H1 (cell line): ENCODE measurements at regions not wholly inside any gene's neighbourhood (a gene's known extent, or its start where the extent isn't known, plus 50 kb on each side); places are given as distances from the start of the nearest gene placed in this dataset.

Experiments
- CTCF ChIA-PET: fragments of 300-600 bp; sonication (Branson Sonifier 250); formaldehyde crosslinking; loops from one replicate; lab custom pipeline; 2021; ENCODE audit not compliant: partially characterized antibody; lab: Charles Lee
- POLR2A ChIA-PET: fragments of 300-600 bp; sonication (Branson Sonifier 250); formaldehyde crosslinking; loops from one replicate; lab custom pipeline; 2021; ENCODE audit warnings: inconsistent platforms; ENCODE audit not compliant: partially characterized antibody; lab: Charles Lee
- DNase-seq, 2 experiments: peaks; one replicate each; pipeline versions ENCODE4 v3.0.0 to v3.0.0-alpha.2; 2010 to 2022; ENCODE audit warnings: low spot score in 2 of 2, low read depth in 1 of 2, mixed read lengths in 1 of 2
- FAIRE-seq: peaks from 2 replicates; lab custom pipeline; 2011; peaks lifted over from hg19 to GRCh38; lab: Jason Lieb, UNC
- H2AFZ ChIP-seq: 2 replicates; pipeline ENCODE4 v1.8.1; 2012; ENCODE audit warnings: low read length, inconsistent platforms
- H2AK5ac ChIP-seq: 2 replicates; pipeline ENCODE4 v1.6.1; 2013; ENCODE audit warnings: low read depth, low read length
- H2BK120ac ChIP-seq: replicated peaks from 2 replicates; pipeline ENCODE3; 2013; ENCODE audit warnings: low read depth, low read length, inconsistent platforms
- H2BK12ac ChIP-seq: 2 replicates; pipeline ENCODE4 v1.6.1; 2013; ENCODE audit warnings: low read depth, low read length
- H2BK15ac ChIP-seq: 2 replicates; pipeline ENCODE4 v1.6.1; 2013; ENCODE audit warnings: low read length
- H2BK20ac ChIP-seq: 2 replicates; pipeline ENCODE4 v1.6.1; 2013; ENCODE audit warnings: low read length
- H2BK5ac ChIP-seq: 2 replicates; pipeline ENCODE4 v1.6.1; 2013; ENCODE audit warnings: low read depth, low read length
- H3K14ac ChIP-seq: 2 replicates; pipeline ENCODE4 v1.6.1; 2013; ENCODE audit warnings: inconsistent platforms; ENCODE audit not compliant: insufficient read length
- H3K18ac ChIP-seq: 2 replicates; pipeline ENCODE4 v1.6.1; 2013; ENCODE audit warnings: low read length; ENCODE audit errors: extremely low read depth
- H3K23ac ChIP-seq: 2 replicates; pipeline ENCODE4 v1.6.1; 2013; ENCODE audit warnings: inconsistent platforms; ENCODE audit not compliant: insufficient read length
- H3K23me2 ChIP-seq: 2 replicates; pipeline ENCODE4 v1.6.1; 2013; ENCODE audit warnings: low read depth, low read length
- H3K27ac ChIP-seq: 2 replicates; pipeline ENCODE4 v1.6.1; 2011; ENCODE audit warnings: low read depth, low read length, inconsistent platforms
- H3K27me3 ChIP-seq, 4 experiments: replicated peaks in 1 of 4; 1 replicate in 1 of 4; 2 replicates in 3 of 4; pipeline versions ENCODE4 v1.6.1 to v1.8.1; 2011 to 2013; ENCODE audit warnings: low read length in 3 of 4, mild to moderate bottlenecking in 3 of 4, inconsistent platforms in 2 of 4, mixed read lengths in 2 of 4, moderate library complexity in 1 of 4; ENCODE audit not compliant: control insufficient read depth in 3 of 4, insufficient read depth in 3 of 4; ENCODE audit errors: extremely low read depth in 1 of 4
- H3K36me3 ChIP-seq, 4 experiments: 2 replicates each; pipeline versions ENCODE4 v1.6.1 to v1.8.1; 2011 to 2013; ENCODE audit warnings: mild to moderate bottlenecking in 4 of 4, low read length in 3 of 4, moderate library complexity in 2 of 4, control low read depth in 1 of 4, inconsistent platforms in 1 of 4; ENCODE audit not compliant: insufficient read depth in 4 of 4, control insufficient read depth in 2 of 4
- H3K4ac ChIP-seq: replicated peaks from 2 replicates; pipeline ENCODE3; 2013; ENCODE audit warnings: low read length, low read depth, mixed read lengths, inconsistent platforms; ENCODE audit not compliant: insufficient read length
- H3K4me1 ChIP-seq, 4 experiments: replicated peaks in 1 of 4; 1 replicate in 1 of 4; 2 replicates in 3 of 4; pipeline versions ENCODE4 v1.6.1 to v1.8.1; 2011 to 2013; ENCODE audit warnings: low read length in 3 of 4, inconsistent platforms in 2 of 4, mixed read lengths in 1 of 4; ENCODE audit not compliant: insufficient read depth in 4 of 4, control insufficient read depth in 3 of 4
- H3K4me2 ChIP-seq, 2 experiments: 2 replicates each; pipeline versions ENCODE4 v1.6.1 to v1.8.1; 2011 to 2013; ENCODE audit warnings: low read depth in 2 of 2, low read length in 2 of 2, control low read depth in 1 of 2, inconsistent platforms in 1 of 2, mild to moderate bottlenecking in 1 of 2; ENCODE audit not compliant: insufficient read depth in 1 of 2
- H3K4me3 ChIP-seq, 4 experiments: fragments of 200-600, 300-600 bp in 1 of 4; sonication (generic), shearing (Covaris generic), sonication (Bioruptor Twin) in 1 of 4; 2 replicates each; pipeline versions ENCODE4 v1.5.1 to v1.8.1; 2011 to 2016; ENCODE audit warnings: low read length in 4 of 4, low read depth in 3 of 4, control low read depth in 2 of 4, inconsistent platforms in 2 of 4, mild to moderate bottlenecking in 2 of 4, mixed read lengths in 1 of 4, moderate library complexity in 1 of 4; ENCODE audit not compliant: insufficient read depth in 2 of 4; ENCODE audit errors: extremely low read depth in 1 of 4
- H3K56ac ChIP-seq: replicated peaks from 2 replicates; pipeline ENCODE3; 2013; ENCODE audit warnings: low read depth, mild to moderate bottlenecking, mixed read lengths, low read length, inconsistent platforms; ENCODE audit not compliant: insufficient read length
- H3K79me1 ChIP-seq: 2 replicates; pipeline ENCODE4 v1.6.1; 2013; ENCODE audit warnings: low read depth, low read length, control low read depth
- H3K79me2 ChIP-seq, 2 experiments: 2 replicates each; pipeline versions ENCODE4 v1.6.1 to v1.8.1; 2012 to 2013; ENCODE audit warnings: low read length in 2 of 2, mild to moderate bottlenecking in 2 of 2, inconsistent platforms in 1 of 2; ENCODE audit not compliant: insufficient read depth in 2 of 2, control insufficient read depth in 1 of 2
- H3K9ac ChIP-seq, 4 experiments: replicated peaks in 1 of 4; 1 replicate in 1 of 4; 2 replicates in 3 of 4; pipeline versions ENCODE4 v1.6.1 to v1.8.1; 2011 to 2013; ENCODE audit warnings: low read depth in 3 of 4, low read length in 3 of 4, control low read depth in 2 of 4, mild to moderate bottlenecking in 2 of 4, moderate library complexity in 2 of 4, inconsistent platforms in 1 of 4; ENCODE audit errors: extremely low read depth in 1 of 4
- H3K9me3 ChIP-seq, 2 experiments: 2 replicates each; pipeline versions ENCODE4 v1.6.1 to v1.8.1; 2012 to 2013; ENCODE audit warnings: mild to moderate bottlenecking in 2 of 2, moderate library complexity in 2 of 2, control low read depth in 1 of 2, inconsistent platforms in 1 of 2, low read depth in 1 of 2, low read length in 1 of 2, mixed read lengths in 1 of 2; ENCODE audit not compliant: insufficient read depth in 2 of 2
- H4K20me1 ChIP-seq, 2 experiments: replicated peaks in 1 of 2; 2 replicates each; pipeline versions ENCODE3 to v1.8.1; 2011 to 2013; ENCODE audit warnings: inconsistent platforms in 2 of 2, low read length in 2 of 2, mild to moderate bottlenecking in 1 of 2; ENCODE audit not compliant: insufficient read depth in 2 of 2, control insufficient read depth in 1 of 2
- H4K5ac ChIP-seq: 2 replicates; pipeline ENCODE4 v1.6.1; 2013; ENCODE audit warnings: low read length, low read depth, mixed read lengths, inconsistent platforms; ENCODE audit not compliant: insufficient read length
- H4K8ac ChIP-seq: 2 replicates; pipeline ENCODE4 v1.8.0; 2013; ENCODE audit warnings: mild to moderate bottlenecking, moderate library complexity, low read length, inconsistent platforms; ENCODE audit not compliant: insufficient read depth; ENCODE audit errors: extremely low read depth
- H4K91ac ChIP-seq: replicated peaks from 2 replicates; pipeline ENCODE3; 2013; ENCODE audit warnings: low read length, mixed read lengths, inconsistent platforms; ENCODE audit not compliant: insufficient read length
- BCL11A ChIP-seq, 2 experiments: IDR thresholded peaks; one replicate each; pipeline ENCODE4 v1.6.1; 2011; ENCODE audit warnings: low read depth in 2 of 2, low read length in 2 of 2, mild to moderate bottlenecking in 2 of 2
- CBX5 ChIP-seq: fragments of 300-800, 300-1000 bp; sonication (generic); IDR thresholded peaks from 2 replicates; pipeline ENCODE4 v1.7.1; 2016; ENCODE audit warnings: antibody characterized with exemption, low read length, low read depth
- CBX8 ChIP-seq: fragments of 300-800, 300-1000 bp; sonication (generic); IDR thresholded peaks from 2 replicates; pipeline ENCODE4 v1.7.1; 2016; ENCODE audit warnings: low read depth, low read length, borderline replicate concordance
- HDAC6 ChIP-seq: IDR thresholded peaks from one replicate; pipeline ENCODE4 v1.7.1; 2012; ENCODE audit warnings: low read depth, mild to moderate bottlenecking, inconsistent platforms, low read length, moderate library complexity
- JUN ChIP-seq: IDR thresholded peaks from 2 replicates; pipeline ENCODE4 v1.6.1; 2011; ENCODE audit warnings: low read depth, mild to moderate bottlenecking, improper control_type of control experiment, low read length
- JUND ChIP-seq: IDR thresholded peaks from 2 replicates; pipeline ENCODE4 v1.6.1; 2011; ENCODE audit warnings: mild to moderate bottlenecking, improper control_type of control experiment, low read length
- RAD21 ChIP-seq, 2 experiments: IDR thresholded peaks in 1 of 2; conservative IDR thresholded peaks in 1 of 2; 2 replicates each; pipeline ENCODE4 v1.6.1; 2011; ENCODE audit warnings: low read depth in 2 of 2, low read length in 2 of 2, improper control_type of control experiment in 1 of 2, inconsistent platforms in 1 of 2, mild to moderate bottlenecking in 1 of 2, moderate library complexity in 1 of 2
- RXRA ChIP-seq: IDR thresholded peaks from 2 replicates; pipeline ENCODE4 v1.6.1; 2011; ENCODE audit warnings: low read depth, mild to moderate bottlenecking, low read length, moderate library complexity; ENCODE audit not compliant: insufficient read depth
- SP1 ChIP-seq: IDR thresholded peaks from 2 replicates; pipeline ENCODE4 v1.6.1; 2011; ENCODE audit warnings: low read depth, low read length
- TCF12 ChIP-seq: IDR thresholded peaks from 2 replicates; pipeline ENCODE4 v1.6.1; 2011; ENCODE audit warnings: low read depth, mild to moderate bottlenecking, low read length
- YY1 ChIP-seq: IDR thresholded peaks from 2 replicates; pipeline ENCODE4 v1.6.1; 2011; ENCODE audit warnings: low read depth, mild to moderate bottlenecking, low read length
- WGBS, 2 experiments: shearing (Covaris generic) in 1 of 2; methylation state at CpG; one replicate each; pipeline versions ENCODE4 v1.1.6 to v1.1.7; 2013 to 2015; ENCODE audit warnings: low lambda C conversion rate in 2 of 2, mixed read lengths in 2 of 2, inconsistent platforms in 1 of 2, low coverage in 1 of 2, missing lambda C conversion rate in 1 of 2; ENCODE audit not compliant: insufficient replicate concordance in 2 of 2, insufficient coverage in 1 of 2, insufficient read length in 1 of 2; ENCODE audit errors: extremely low coverage in 1 of 2, missing lambda C conversion rate in 1 of 2; 5-methylcytosine and 5-hydroxymethylcytosine counted together
- TF ChIP-seq, protein P1 (sequence below): IDR thresholded peaks from 2 replicates; pipeline ENCODE4 v1.6.1; 2012; ENCODE audit warnings: inconsistent platforms
- TF ChIP-seq, protein P2 (sequence below): IDR thresholded peaks from 2 replicates; pipeline ENCODE4 v1.6.1; 2011; ENCODE audit warnings: low read length, improper control_type of control experiment

DNA sequence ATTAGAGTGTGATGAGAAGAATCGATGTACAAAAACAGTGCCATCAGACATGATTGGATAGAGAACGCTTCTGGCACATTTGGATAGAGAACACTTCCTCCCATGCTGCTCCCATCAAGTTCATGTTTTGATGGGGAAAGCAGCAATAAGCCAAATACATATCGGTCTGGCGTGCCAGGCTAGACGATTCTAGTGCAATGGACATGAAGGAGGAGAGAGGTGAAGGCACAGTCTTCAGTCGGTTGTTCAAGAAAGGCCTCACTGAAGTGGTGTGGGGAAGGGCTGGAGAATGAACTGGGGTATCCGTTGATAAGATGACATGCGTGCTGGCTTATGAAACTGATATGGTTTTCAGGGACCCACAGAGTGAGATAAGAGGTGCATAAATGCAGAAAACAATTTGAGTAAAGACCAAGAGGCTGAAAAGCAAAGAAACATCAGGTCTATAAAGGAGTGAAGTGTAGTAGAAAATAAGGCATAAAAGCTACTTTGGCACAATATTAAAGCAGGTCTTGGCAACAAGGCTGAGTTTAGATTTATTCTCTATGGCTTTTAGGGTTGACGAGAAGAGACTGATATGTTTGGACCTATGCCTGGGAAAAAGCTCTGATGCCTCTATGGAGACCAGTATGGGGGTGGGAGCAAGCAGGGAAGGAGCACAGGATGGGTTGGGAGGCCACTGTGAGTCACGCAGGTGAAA lies 117.6 kb upstream of the PIEZO2 start:
- H3K4me1 ChIP-seq: no peaks in the 10 kb centered on the region
- H3K4me3 ChIP-seq: no peak overlapping the region
- no peak overlapping the region for H4K5ac ChIP-seq
- no peak overlapping the region for H2BK15ac ChIP-seq
- no peak overlapping the region for H3K18ac ChIP-seq
- H3K27me3 ChIP-seq: no peaks in the 10 kb centered on the region
- no peaks in the 10 kb centered on the region for H3K23me2 ChIP-seq
- DNase-seq (no peak), FAIRE-seq (no peak)
- H2BK20ac ChIP-seq: no peak overlapping the region
- H4K91ac ChIP-seq: no peak overlapping the region
- H3K23ac ChIP-seq: no peak overlapping the region
- no peak overlapping the region for H4K8ac ChIP-seq
- no peak overlapping the region for H2BK5ac ChIP-seq
- no peak overlapping the region for H2BK12ac ChIP-seq
- POLR2A ChIA-PET: no interaction called here
- CTCF ChIA-PET: no interaction called here
- H3K4me2 ChIP-seq: no peak overlapping the region
- WGBS, 2 experiments: 91% methylated on average over 10 of the region's 10 CpGs; no CpG with 5 or more reads in 1 of the 2 experiments
- H3K79me1 ChIP-seq: no peaks in the 10 kb centered on the region
- H3K14ac ChIP-seq: no peak overlapping the region
- H3K27ac ChIP-seq: no peak overlapping the region
- H3K9ac ChIP-seq: no peak overlapping the region
- H3K9me3 ChIP-seq: peaks cover 0 to 7% of the 10 kb centered on the region in 2 experiments; a peak in 2 of 4 replicates
- no peak overlapping the region for H3K56ac ChIP-seq
- H2AFZ ChIP-seq: no peak overlapping the region
- H3K79me2 ChIP-seq: no peaks in the 10 kb centered on the region
- no peak overlapping the region for H3K4ac ChIP-seq
- H4K20me1 ChIP-seq: no peaks in the 10 kb centered on the region
- H3K36me3 ChIP-seq: no peaks in the 10 kb centered on the region
- H2BK120ac ChIP-seq: no peak overlapping the region
- no peak overlapping the region for H2AK5ac ChIP-seq
- TF ChIP-seq JUND: no peak
- no peak for TF ChIP-seq JUN
- no peak for TF ChIP-seq YY1
- TF ChIP-seq CBX5: no peak
- no peak for TF ChIP-seq HDAC6
- no peak for TF ChIP-seq BCL11A (IDR thresholded peaks at IDR 0.05; ENCODE audit: low read depth in 2 of 2, low read length in 2 of 2)
- no peak for TF ChIP-seq SP1
- no peak for TF ChIP-seq RXRA
- TF ChIP-seq, protein P1, sequence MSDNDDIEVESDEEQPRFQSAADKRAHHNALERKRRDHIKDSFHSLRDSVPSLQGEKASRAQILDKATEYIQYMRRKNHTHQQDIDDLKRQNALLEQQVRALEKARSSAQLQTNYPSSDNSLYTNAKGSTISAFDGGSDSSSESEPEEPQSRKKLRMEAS: no peak
- no peak for TF ChIP-seq RAD21 (IDR thresholded peaks at IDR 0.05 in 1 of 2, conservative IDR thresholded peaks at IDR 0.05 in 1 of 2; ENCODE audit: low read depth in 2 of 2, low read length in 2 of 2)
- no peak for TF ChIP-seq CBX8
- no peak for TF ChIP-seq TCF12
- TF ChIP-seq, protein P2, sequence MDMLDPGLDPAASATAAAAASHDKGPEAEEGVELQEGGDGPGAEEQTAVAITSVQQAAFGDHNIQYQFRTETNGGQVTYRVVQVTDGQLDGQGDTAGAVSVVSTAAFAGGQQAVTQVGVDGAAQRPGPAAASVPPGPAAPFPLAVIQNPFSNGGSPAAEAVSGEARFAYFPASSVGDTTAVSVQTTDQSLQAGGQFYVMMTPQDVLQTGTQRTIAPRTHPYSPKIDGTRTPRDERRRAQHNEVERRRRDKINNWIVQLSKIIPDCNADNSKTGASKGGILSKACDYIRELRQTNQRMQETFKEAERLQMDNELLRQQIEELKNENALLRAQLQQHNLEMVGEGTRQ: no peak
